ENCODE measurements at regions not wholly inside any gene's neighbourhood (a gene's known extent, or its start where the extent isn't known, plus 50 kb on each side); places are given as distances from the start of the nearest gene placed in this dataset.
"Not testable (repeated sequence)": the region's sequence is repeated elsewhere in the genome, so short reads cannot be mapped to it uniquely, and the experiment has no call there.

DNA sequence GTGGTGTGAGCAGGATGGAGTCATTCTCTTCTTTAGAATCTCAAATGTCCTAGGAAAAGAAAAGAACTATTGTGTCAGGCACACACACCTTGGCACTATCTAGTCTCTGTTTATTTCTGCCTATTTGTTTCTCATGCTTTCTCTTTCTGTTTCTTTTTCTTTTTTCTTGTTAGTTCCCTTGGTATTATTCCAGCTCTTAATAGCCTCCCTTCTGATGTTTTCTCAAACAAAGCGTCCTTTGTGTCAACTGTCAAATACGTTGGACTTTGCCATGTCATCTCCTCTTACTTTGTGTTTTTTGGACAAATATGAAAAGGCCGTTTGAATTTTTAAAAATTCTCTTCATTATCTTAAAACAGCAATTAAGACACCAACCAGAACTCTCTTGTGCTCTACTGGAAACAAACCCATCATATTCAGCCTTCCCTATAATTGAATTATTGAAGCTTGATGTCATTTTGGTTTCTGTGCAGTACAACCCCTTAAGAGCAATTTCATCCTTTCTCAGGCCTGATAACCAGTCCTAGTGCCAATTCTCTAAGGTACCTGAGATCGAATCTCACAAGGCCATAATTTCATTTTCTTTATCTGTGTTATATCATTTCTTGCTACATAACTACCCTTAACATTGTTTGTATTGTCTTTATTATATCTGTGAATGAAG lies 497.8 kb upstream of the NRP1 start:
- Histone ChIP-seq H3K4me3 (ENCODE audit: control insufficient read depth in 2 of 3, extremely low read depth in 1 of 3, insufficient read depth in 2 of 3, low read depth in 1 of 3, low read length in 3 of 3) (no peak overlapping the region), H3K4me2 (ENCODE audit: control insufficient read depth, extremely low read depth, insufficient read depth, low read depth, low read length) (no peak overlapping the region), H3K9me3 (ENCODE audit: control insufficient read depth, low read depth, low read length) (no peaks in the 10 kb centered on the region), H3K4me1 (ENCODE audit: control insufficient read depth, extremely low read depth, insufficient read depth, low read length) (no peaks in the 10 kb centered on the region), H3K9ac (ENCODE audit: control insufficient read depth, extremely low read depth, insufficient read depth, low read length) (no peak overlapping the region), H4K20me1 (ENCODE audit: control insufficient read depth, extremely low read depth, insufficient read depth, low read length) (no peaks in the 10 kb centered on the region), H3K9me1 (ENCODE audit: control insufficient read depth, extremely low read depth, insufficient read depth, low read length) (no peaks in the 10 kb centered on the region), H3K27me3 (ENCODE audit: control insufficient read depth, extremely low read depth, insufficient read depth, low read length) (no peaks in the 10 kb centered on the region), H2AFZ (ENCODE audit: control insufficient read depth, low read length) (no peak overlapping the region), H3K27ac (ENCODE audit: control insufficient read depth, insufficient read depth, low read length) (no peak overlapping the region), H3K36me3 (ENCODE audit: control insufficient read depth in 2 of 2, extremely low read depth in 1 of 2, insufficient read depth in 2 of 2, low read length in 2 of 2) (no peaks in the 10 kb centered on the region), H3K79me2 (ENCODE audit: control insufficient read depth, insufficient read depth, low read length) (no peaks in the 10 kb centered on the region)
- dilution Hi-C loops (cut with MboI; ENCODE audit: extremely low pct_ligation_motif_present, low sequenced_read_pairs), result no loop called here
- FAIRE-seq, result no peak
- DNase-seq (ENCODE audit: low read depth, low spot score), result no peak
- TF ChIP-seq, protein P1, sequence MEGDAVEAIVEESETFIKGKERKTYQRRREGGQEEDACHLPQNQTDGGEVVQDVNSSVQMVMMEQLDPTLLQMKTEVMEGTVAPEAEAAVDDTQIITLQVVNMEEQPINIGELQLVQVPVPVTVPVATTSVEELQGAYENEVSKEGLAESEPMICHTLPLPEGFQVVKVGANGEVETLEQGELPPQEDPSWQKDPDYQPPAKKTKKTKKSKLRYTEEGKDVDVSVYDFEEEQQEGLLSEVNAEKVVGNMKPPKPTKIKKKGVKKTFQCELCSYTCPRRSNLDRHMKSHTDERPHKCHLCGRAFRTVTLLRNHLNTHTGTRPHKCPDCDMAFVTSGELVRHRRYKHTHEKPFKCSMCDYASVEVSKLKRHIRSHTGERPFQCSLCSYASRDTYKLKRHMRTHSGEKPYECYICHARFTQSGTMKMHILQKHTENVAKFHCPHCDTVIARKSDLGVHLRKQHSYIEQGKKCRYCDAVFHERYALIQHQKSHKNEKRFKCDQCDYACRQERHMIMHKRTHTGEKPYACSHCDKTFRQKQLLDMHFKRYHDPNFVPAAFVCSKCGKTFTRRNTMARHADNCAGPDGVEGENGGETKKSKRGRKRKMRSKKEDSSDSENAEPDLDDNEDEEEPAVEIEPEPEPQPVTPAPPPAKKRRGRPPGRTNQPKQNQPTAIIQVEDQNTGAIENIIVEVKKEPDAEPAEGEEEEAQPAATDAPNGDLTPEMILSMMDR (optimal IDR thresholded peaks at IDR 0.05 in 1 of 3, IDR thresholded peaks at IDR 0.05 in 1 of 3, conservative IDR thresholded peaks at IDR 0.05 in 1 of 3; ENCODE audit: extremely low read depth in 1 of 3, insufficient read depth in 2 of 3, low read length in 3 of 3), result no peak
- no peak for TF ChIP-seq EZH2 (IDR thresholded peaks at IDR 0.05; ENCODE audit: low read length)

DNA sequence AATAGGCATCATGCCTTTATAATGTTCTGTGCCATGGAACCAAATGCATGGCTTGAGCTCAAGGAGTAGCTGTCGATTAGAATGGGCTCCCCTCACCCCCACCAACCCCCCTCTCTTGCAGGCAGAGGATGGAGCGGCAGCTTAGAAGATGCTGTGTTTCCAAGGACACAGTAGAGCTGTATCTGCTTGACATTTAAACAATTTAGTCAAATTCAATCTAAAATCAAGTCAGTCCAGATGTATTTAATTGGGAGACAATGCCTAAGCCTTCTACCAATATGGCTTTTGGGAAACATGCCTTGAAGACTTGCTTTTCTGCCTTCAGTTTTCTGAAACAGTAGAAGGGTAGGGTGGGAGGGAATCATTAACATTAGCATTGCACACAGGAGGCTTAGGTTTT lies 497.1 kb upstream of the NRP1 start:
- H3K79me2 ChIP-seq (ENCODE audit: control insufficient read depth, insufficient read depth, low read length), result no peaks in the 10 kb centered on the region
- no peaks in the 10 kb centered on the region for H3K9me3 ChIP-seq (ENCODE audit: control insufficient read depth, low read depth, low read length)
- H3K36me3 ChIP-seq (ENCODE audit: control insufficient read depth in 2 of 2, extremely low read depth in 1 of 2, insufficient read depth in 2 of 2, low read length in 2 of 2), result no peaks in the 10 kb centered on the region
- H3K9ac ChIP-seq (ENCODE audit: control insufficient read depth, extremely low read depth, insufficient read depth, low read length), result no peak overlapping the region
- TF ChIP-seq, protein P1 (optimal IDR thresholded peaks at IDR 0.05 in 1 of 3, IDR thresholded peaks at IDR 0.05 in 1 of 3, conservative IDR thresholded peaks at IDR 0.05 in 1 of 3; ENCODE audit: extremely low read depth in 1 of 3, insufficient read depth in 2 of 3, low read length in 3 of 3), result no peak
- no peak for TF ChIP-seq EZH2 (IDR thresholded peaks at IDR 0.05; ENCODE audit: low read length)
- no peaks in the 10 kb centered on the region for H4K20me1 ChIP-seq (ENCODE audit: control insufficient read depth, extremely low read depth, insufficient read depth, low read length)
- no peak overlapping the region for H3K4me2 ChIP-seq (ENCODE audit: control insufficient read depth, extremely low read depth, insufficient read depth, low read depth, low read length)
- H3K9me1 ChIP-seq (ENCODE audit: control insufficient read depth, extremely low read depth, insufficient read depth, low read length), result no peaks in the 10 kb centered on the region
- dilution Hi-C loops (cut with MboI; ENCODE audit: extremely low pct_ligation_motif_present, low sequenced_read_pairs), result no loop called here
- no peaks in the 10 kb centered on the region for H3K4me1 ChIP-seq (ENCODE audit: control insufficient read depth, extremely low read depth, insufficient read depth, low read length)
- no peak overlapping the region for H2AFZ ChIP-seq (ENCODE audit: control insufficient read depth, low read length)
- H3K27me3 ChIP-seq (ENCODE audit: control insufficient read depth, extremely low read depth, insufficient read depth, low read length), result no peaks in the 10 kb centered on the region
- no peak overlapping the region for H3K4me3 ChIP-seq (ENCODE audit: control insufficient read depth in 2 of 3, extremely low read depth in 1 of 3, insufficient read depth in 2 of 3, low read depth in 1 of 3, low read length in 3 of 3)
- no peak overlapping the region for H3K27ac ChIP-seq (ENCODE audit: control insufficient read depth, insufficient read depth, low read length)
- DNase-seq (ENCODE audit: low read depth, low spot score), result no peak
- no peak for FAIRE-seq

DNA sequence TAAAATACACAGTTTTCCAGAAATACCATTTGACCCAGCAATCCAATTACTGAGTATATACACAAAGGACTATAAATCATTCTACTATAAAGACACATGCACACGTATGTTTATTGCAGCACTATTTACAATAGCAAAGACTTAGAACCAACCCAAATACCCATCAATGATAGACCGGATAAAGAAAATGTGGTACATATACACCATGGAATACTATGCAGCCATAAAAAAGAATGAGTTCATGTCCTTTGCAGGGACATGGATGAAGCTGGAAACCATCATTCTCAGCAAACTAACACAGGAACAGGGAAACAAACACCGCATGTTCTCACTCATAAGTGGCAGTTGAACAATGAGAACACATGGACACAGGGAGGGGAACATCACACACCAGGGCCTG lies 495.4 kb upstream of the NRP1 start:
- H3K4me2 ChIP-seq (ENCODE audit: control insufficient read depth, extremely low read depth, insufficient read depth, low read depth, low read length); H3K9ac ChIP-seq (ENCODE audit: control insufficient read depth, extremely low read depth, insufficient read depth, low read length); H2AFZ ChIP-seq (ENCODE audit: control insufficient read depth, low read length); H3K27ac ChIP-seq (ENCODE audit: control insufficient read depth, insufficient read depth, low read length); H3K9me3 ChIP-seq (ENCODE audit: control insufficient read depth, low read depth, low read length); H3K27me3 ChIP-seq (ENCODE audit: control insufficient read depth, extremely low read depth, insufficient read depth, low read length); H3K4me3 ChIP-seq (ENCODE audit: control insufficient read depth in 2 of 3, extremely low read depth in 1 of 3, insufficient read depth in 2 of 3, low read depth in 1 of 3, low read length in 3 of 3); H3K4me1 ChIP-seq (ENCODE audit: control insufficient read depth, extremely low read depth, insufficient read depth, low read length); DNase-seq (ENCODE audit: low read depth, low spot score); dilution Hi-C loops (cut with MboI; ENCODE audit: extremely low pct_ligation_motif_present, low sequenced_read_pairs); H4K20me1 ChIP-seq (ENCODE audit: control insufficient read depth, extremely low read depth, insufficient read depth, low read length); FAIRE-seq; H3K36me3 ChIP-seq (ENCODE audit: control insufficient read depth in 2 of 2, extremely low read depth in 1 of 2, insufficient read depth in 2 of 2, low read length in 2 of 2); H3K9me1 ChIP-seq (ENCODE audit: control insufficient read depth, extremely low read depth, insufficient read depth, low read length); H3K79me2 ChIP-seq (ENCODE audit: control insufficient read depth, insufficient read depth, low read length): not testable (repeated sequence)

Data from keratinocyte (primary cell).